GM18861 (cell line): ENCODE measurements at regions not wholly inside any gene's neighbourhood (a gene's known extent, or its start where the extent isn't known, plus 50 kb on each side); places are given as distances from the start of the nearest gene placed in this dataset.

Experiments used
- ATAC-seq: cut with Tn5 transposase; IDR thresholded peaks from one replicate; pipeline ENCODE4 v1.9.1; 2021; ENCODE audit not compliant: unreplicated experiment

DNA sequence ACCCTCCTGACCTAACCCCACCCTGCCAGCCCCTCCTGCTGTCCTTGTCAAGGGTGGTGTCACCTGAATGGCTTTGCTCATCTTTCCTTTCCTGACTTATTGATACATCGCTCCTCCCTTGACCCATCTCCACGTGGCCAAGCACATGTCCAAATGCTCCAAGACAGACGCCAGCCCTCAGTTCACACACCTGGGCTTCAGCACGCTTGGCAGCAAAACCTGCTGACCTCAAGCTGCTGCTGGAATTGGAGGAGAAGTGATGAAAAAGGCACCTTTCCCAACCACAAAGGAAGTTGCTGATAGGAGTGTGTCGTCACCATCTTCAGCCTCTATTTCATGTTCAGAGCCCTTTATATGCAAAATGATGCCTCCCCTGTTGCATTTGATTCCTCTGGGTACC is 141.3 kb downstream of the TLE3 start:
- ATAC-seq, result no peak

- no peak for ATAC-seq
These were observed 140.5 kb downstream of the TLE3 start for GRCh38 chr15:69957175-69957574.

DNA sequence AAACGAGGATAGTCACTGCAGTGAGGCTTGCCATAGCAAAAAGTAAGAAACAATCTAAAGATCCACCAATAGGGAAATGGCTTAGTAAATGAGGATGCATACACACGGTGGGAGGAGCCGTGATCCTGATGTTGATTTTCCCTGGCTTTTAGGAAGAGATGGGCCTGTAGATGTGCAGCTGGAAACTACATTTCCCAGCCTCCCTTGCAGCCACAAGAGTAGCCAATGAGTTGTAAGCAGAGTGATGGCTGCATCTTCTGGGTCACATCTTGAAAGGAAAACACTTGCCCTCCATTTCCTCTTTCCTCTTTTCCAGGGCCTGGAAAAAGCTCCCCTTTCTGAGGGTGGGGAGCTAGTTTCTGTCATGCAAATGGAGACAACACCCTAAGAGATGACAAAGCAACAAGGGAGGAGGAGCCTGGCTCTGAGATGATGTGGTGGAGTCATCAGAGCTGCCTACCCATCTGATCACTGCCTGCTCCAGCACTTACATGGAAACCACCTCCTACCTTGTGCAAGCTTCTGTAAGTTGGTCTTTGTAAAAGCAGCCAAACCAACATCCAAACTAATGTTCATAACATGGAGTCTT is 139.1 kb downstream of the TLE3 start:
- no peak for ATAC-seq

GRCh38 chr15:69962561-69962960 is 135.2 kb downstream of the TLE3 start:
- ATAC-seq, result no peak

DNA sequence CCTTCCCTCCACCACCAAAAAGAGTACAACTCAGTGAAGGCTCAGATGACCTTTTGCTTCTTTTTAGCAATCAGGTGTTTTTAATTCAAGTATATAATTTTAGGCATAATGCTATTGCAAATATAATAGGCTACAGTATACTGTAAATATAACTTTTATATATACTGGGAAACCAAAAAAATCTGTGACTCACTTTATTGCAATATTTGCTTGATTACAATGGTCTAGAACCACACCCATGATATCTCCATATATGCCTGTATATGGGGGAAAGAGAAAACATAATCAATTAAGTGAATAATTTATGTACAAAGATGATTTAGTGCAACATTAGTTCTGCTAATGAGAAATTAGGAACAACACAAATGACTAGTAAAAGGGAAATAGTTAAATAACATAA is 134.3 kb downstream of the TLE3 start:
- no peak for ATAC-seq

GRCh38 chr15:69971771-69972170 is 125.9 kb downstream of the TLE3 start:
- no peak for ATAC-seq

GRCh38 chr15:69972436-69972835 is 125.3 kb downstream of the TLE3 start:
- no peak for ATAC-seq

DNA sequence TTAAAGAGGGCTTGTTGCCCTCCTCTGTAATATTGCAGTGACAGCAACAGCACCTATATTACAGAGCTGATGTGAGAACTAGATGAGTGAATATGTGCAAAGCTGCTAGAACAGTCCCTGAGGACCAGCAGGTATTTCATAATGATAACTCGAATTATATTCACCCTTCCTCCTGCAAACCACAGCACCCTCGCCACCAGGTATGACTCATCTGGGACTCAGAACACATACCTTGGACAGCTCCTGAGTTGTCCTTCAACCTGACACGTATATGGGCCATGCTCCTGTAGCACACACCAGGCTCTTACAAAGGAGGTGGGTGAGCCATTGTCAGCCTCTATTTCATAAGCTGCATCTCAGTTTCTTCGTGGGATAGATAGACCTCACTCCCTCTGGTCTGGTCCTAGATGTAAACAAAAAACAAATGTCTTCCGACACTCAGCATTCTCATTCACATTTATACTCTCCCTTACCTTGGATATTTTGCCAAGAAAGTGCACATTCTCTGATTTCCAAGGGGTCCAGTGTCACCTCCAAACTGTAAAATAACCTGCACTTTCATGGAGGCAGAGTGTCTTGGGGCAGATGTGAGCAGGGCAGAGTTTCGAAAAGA is 124.5 kb downstream of the TLE3 start:
- no peak for ATAC-seq

GRCh38 chr15:69973880-69974279 is 123.8 kb downstream of the TLE3 start:
- ATAC-seq, result no peak

DNA sequence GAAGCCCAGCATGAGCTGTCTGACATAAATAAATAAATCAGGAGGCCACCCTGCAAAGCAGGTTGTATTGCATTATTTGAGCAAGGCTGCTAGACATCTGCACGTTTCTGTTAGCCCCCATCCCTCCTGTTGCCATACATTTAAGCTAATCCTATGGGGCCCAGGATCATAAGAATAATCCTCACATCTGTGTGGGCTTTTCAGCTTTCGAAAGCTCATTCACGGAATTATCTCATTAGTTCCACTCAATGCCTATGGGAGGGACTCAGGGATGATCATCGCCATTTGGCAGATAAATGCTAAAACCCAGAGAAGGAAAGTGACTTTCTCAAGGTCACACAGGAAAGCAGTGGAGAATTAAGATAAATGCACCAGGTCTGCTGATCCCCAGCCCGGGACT is 123.4 kb downstream of the TLE3 start:
- no peak for ATAC-seq

GRCh38 chr15:69976366-69976994 is 121.2 kb downstream of the TLE3 start:
- ATAC-seq, result no peak

GRCh38 chr15:69978603-69979002 is 119.1 kb downstream of the TLE3 start:
- no peak for ATAC-seq

- ATAC-seq, result peak; percentile 38
These were observed 118.5 kb downstream of the TLE3 start for GRCh38 chr15:69979262-69979661.

DNA sequence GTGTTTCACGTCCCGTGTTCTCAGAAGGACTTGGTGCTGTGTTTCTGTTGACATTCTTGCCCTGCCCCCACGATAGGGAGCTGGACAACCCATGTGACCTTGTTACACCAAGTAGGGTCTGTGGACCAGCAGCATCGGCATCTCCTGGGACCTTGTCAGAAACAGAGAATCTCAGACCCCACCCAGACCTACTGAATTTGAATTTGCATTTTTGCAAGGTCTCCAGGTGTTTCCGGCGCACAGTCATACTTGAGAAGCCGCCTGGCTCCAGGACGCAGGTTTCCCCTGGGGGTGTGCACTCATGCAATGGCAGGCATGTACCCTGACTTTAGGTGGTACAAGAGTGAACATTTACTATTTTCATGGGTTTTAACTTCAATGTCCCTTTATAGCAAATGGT is 117.9 kb downstream of the TLE3 start:
- ATAC-seq, result peak; percentile 72

DNA sequence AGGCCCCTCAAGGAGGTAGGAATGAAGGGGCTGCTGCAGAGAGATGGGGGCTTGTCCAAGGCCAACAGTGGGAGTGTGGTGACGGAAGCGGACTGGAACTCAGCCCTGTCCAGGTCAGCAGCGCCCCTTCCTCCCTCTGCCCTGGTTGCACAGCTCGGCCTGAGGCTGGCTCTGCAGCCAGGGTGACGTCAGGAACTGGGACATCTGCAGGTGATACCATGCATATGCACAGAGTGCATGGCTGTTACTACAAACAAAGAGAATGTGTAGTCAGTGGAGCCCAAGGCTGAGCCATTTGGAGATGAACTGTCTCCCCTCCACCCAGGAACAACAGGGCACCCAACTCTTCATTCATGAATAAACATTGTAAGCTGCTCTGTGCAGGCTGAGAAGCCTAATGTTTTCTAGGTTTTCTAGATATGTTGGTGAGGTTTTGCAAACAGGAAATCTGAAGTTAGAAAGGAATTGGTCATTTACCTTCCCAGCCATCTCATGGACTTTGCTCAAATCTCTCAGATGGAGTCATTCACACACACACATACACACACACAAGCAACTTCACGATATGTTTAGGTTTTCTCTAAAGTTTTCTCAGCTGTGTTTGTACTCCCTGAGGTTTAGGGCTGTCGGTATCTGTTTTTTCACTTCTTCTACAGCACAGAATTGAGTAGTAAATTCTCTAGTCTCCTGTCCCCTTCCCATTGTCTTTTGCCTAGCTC is 117.2 kb downstream of the TLE3 start:
- ATAC-seq, result peak; percentile 8

DNA sequence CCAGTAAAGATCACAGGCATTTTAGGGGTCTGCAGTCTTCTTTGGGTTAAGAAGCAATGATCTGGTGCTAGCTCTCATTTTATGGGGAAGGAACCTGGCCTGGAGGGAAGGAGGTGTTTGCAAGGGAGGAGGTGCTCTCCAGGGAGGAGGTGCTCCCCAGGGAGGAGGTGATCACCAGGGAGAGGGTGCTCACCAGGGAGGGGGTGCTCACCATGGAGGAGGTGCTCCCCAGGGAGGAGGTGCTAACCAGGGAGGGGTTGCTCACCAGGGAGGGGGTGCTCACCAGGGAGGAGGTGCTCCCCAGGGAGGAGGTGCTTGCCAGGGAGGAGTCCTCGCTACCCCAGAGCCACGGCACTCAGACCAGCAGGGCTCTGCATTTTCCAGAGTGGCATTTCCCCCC is 115.7 kb downstream of the TLE3 start:
- no peak for ATAC-seq

- no peak for ATAC-seq
These were observed 113.9 kb downstream of the TLE3 start for GRCh38 chr15:69983696-69984265.

DNA sequence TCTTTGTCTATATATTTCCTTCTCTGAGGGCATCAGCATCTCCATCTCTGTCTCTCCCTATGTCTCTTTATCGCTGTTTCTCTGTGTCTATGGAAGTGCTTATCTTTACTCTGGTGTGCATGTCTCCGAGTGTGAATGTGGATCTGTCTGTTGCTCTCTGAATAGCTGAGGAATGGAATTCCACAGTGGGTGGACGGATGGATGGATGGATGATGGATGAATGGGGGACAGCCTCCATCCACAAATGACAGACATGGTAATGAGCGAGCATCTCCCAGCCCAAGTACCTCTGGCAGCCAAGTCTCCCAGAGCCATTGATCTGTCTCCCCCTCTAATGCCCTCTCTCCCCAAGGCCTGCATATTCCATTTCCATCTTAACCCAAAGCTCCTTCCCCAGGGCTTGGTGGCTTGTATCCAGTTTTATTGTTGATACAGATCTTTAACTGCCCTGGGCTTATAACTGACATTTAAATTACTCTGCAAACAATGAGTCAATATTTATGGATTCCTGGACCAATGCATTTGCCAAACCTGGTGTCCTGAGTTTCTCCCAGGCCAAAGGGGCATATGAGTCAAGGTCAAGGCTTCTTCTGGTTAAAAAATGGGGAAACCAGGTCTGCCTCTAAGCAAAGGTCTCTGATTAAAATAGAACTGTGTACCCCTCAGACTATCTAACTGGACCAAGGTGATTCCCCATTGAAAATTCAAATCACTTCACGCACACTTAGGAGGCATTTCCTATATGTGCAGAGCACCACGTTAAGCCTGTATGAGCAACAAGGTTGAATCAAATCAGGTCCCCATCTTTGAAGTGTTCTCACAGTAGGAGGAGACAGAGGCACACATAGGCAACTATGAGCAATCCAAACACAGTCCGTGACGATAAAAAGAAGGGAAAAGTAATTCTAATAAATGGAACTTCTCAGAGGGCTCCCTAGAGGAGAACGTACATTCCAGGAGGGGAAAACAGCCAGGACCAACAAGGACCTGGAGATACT is 109.9 kb downstream of the TLE3 start:
- no peak for ATAC-seq

DNA sequence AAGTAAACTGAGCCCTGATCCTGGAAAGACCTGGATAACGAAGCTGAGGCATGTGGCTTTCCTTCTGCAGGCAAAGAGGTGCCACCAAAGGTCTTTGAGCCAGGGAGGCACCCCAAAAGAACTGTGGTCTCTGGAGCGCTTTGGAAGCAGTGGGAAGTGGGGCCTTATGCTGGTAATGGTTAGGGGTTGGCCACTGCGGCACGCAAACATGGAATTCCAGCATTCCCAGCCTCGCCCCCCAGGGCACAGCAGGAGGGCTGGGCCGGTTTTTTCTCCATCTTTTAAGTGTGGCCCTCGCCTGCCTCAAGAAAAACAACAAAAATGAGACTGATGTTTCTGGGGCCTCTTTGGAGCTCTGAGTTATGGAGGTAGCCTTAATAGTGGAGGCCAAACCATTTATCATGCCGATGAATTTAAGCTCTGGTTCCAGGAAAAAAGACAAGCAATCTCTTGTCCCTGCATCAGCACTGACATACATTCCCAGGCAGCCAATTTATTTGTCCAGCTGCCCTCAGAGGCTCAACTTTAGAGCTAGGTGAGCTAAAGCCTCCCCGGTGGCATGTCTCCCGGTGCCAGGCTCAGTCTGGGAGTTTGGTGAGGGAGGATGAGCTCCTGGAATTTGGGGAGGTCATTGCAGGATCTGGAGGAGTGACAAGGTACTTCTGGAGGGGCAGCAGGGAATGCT is 109.0 kb downstream of the TLE3 start:
- ATAC-seq, result no peak
